SKM-1 (cell line): ENCODE measurements at regions not wholly inside any gene's neighbourhood (a gene's known extent, or its start where the extent isn't known, plus 50 kb on each side); places are given as distances from the start of the nearest gene placed in this dataset.

ENCODE experiments used
- DNase-seq: peaks from one replicate; lab custom pipeline; 2025; ENCODE audit not compliant: unreplicated experiment; lab: John Stamatoyannopoulos, UW

DNA sequence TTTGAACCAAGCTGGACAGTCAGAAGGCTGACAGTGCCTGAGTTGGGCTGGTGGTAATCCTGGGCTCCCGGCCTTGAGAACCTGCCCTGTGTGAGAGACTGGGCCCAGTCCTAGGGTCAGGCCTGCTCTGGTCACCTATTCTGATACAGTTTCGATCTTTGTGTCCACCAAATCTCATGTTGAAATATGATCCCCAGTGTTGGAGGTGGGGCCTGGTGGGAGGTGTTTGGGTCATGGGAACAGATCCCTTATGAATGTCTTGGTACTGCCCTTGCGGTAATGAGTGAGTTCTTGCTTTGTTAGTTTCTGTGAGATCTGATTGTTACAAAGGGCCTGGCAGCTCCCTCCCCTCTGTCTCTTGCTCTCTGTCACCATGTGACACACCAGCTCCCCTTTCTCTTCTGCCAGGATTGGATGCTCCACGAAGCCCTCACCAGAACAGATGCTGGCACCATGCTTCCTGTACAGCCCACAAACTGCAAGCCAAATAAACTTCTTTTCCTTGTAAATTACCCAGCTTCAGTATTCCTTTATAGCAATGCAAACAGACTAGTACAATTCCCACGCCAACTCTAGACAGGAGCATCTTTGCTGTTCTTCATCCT, 111.8 kb upstream of the ZNF438 start:
- no peak for DNase-seq

DNA sequence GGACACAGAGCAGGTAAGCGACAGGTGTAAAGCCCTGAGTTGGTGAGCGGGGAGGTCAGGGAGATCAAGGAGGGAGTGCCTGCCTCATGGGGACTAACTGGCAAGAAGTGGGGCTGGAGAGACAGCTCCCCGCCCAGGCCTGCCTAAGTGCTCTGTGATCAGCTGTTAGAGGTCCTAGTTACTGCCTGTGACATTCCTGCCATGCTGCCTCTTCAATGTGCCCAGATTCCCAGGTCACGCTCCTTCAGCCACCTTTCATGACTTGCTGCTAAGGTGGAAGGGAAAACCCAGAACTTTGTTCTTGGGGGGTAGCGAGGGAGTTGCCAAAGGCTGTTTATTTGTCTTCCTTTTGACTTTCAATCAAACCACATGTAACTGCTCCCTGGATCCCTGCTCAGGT, 114.3 kb upstream of the ZNF438 start:
- DNase-seq = no peak

DNA sequence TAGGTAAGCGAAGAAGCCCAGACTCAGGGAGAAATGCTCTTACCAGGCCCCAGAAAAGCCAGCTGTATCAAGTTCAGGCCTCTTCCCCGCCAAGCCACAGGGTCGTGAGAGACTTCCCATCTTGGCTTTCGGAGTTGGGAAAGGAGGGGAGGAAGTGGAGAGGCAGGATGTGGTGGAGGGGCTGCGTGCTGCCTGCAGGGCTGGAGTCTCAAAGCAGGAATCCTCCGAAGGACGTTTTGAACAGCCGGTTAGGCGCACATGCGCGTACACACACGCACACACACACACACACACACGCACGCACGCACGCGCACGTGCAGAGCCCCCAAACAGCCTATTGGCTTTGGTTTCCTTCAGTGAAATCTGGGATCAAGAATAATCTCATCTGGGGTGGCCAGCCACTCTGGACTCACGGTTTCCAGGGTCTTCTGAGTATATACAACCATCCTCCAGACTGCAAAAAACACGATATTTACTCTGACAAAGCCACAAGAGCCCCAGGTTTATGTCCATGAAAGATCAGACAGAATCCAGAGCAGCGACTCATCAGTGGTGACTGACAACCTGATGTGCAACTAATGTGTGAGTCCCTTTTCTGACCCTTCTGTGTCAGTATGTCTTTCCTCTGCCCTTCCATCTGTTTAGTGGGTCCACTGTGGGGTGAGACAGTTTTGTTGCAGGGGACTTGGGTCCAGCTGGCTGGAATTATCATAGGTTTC, 115.0 kb upstream of the ZNF438 start:
- DNase-seq = no peak

DNA sequence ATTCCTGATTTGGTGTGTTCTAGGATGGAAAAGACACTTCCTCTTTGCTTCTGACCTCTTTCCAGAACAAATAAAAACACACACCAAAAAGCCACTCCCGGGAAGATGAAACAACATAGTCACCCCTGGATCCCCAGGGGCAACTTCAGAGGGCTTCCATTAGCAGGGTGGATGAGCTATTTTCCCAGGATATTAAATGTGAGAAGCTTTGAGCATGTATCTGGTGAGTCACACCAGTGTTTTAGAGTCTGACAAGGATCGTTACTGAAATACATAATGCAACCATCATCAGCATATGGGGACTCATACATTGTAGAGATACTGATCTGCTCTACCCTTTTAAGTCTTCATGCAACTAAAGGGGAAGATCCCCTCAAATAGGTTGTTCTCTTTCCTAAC, 115.5 kb upstream of the ZNF438 start:
- DNase-seq = no peak

DNA sequence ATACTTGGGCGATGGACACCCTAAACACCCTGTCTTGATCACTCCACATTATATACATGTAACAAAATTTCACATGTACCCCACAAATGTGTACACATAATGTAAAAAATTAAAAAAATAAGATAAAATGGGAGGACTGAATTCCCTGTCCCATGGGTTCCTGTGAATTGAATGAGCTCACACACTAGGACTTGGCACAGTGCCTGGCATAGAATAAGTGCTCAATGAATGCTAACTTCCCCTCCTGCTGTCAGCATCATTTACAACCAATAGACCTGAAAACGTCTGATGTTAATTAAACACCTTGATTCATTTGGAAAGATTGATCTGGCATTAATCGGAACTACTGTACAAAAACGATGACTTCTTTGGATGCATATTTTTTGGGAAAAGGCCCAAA, 117.3 kb upstream of the ZNF438 start:
- DNase-seq = no peak

DNA sequence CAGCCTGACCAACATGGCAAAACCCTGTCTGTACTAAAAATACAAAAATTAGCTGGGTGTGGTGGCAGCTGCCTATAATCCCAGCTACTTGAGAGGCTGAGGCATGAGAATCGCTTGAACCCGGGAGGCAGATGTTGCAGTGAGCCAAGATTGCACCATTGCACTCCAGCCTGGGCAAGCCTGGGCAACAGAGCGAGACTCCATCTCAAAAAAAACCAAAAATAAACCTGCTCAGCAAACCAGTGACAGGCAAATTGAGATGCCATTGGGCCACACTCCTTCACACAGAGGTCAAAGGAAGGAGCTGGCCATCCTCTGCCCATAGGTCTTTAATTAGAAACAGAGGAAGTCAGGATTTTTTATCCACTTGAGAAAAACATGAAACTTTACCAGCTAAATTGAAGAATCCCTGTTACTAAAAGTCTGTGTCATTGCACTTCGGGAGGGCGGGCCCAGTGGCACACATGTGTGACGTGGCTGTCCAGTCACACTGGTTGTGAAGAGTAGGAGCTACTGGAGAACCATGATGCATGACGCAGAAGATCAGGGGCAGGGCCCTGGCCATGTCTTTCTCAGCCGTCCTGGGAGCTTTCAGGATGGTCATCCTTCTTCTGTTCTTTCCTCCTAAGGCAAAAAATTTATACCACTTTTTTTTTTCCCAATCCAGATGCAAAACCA, 118.3 kb upstream of the ZNF438 start:
- no peak for DNase-seq

DNA sequence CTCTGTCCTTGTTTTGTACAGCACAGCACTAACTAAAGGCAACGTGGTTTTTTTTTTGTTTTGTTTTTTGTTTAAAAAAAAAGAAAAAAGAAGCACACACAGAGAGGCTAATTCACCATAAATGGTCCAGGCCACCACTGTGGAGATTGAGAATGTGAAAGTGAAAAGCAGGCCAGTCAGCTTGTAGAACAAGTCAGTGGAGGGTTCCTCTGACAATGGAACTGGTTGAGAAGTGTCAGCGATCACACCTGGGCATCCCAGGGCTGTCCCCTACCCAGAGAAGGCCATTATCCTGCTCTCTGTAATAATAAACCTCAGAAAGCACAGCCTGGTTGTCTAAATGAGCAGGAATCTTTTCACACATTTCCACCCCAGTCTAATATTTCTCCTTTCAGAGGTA, 119.6 kb upstream of the ZNF438 start:
- DNase-seq = no peak

DNA sequence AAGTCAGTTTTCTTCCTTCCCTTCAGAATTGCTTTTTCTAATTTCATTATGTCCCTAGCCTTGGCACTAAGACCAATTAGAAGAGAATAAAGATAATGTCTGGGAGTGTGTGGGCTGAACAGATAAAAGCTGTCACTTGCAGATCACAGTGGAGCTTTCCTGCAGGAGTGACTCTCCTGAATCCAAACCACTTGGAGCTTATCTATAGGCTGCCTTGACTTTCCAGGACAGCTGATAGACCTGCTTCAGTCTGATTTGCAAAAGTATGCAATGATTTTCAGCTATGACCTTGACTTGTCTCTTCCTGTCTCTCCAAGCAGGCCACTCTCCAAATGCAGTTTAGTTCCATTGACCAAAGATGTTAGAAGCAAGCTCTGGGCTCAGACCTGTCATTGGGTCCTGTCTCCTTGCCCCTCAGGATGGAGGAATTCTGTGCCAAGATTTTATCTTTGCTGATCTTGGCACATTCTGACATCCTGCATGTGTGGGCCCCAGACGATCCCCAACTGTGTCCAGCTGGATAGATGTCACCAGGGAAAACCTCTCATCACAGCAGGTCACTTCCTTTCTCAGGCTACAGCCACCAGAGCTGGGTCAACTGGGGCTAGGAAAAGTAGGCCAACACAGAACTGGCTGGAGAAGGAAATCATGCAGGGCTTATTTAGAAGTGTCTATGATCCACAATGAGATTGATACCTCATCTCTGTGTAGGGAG, 120.9 kb upstream of the ZNF438 start:
- no peak for DNase-seq

DNA sequence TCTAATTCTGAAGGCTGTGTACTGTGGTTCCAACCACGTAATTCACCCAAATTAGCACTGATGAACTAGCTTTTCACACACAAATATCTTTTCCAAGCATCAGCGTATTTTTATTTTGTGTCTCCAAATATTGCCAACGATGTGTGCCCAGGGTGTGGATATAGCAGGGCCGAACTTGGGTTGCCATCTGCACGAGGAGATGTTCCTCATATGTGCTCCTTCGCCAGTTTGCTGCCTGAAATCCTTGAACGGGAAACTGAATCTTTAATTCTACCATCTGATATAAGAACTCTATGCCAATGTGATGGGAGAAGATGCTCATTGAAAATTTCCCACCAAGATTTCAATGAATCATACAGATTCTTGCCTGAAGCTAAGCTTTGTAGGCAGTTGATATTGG, 121.5 kb upstream of the ZNF438 start:
- DNase-seq = no peak

DNA sequence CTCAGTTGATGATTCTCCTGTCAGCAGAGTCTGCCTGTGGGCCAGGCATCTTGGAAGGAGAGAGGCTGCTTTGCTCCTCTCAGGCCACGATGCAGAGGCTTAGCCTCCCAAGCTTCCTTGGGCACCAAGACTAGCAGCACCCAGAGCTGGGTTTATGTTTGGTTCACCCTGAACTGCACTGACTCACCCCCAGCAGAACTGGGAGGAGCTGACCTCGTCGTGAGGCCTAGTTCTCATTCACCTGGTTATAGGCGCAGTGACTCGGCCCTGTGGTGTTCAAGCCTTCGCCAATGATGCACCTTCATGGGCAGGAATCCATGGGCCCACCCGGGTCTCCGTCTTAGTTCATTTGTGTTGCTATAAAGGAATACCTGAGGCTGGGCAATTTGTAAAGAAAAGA, 122.0 kb upstream of the ZNF438 start:
- DNase-seq = no peak

DNA sequence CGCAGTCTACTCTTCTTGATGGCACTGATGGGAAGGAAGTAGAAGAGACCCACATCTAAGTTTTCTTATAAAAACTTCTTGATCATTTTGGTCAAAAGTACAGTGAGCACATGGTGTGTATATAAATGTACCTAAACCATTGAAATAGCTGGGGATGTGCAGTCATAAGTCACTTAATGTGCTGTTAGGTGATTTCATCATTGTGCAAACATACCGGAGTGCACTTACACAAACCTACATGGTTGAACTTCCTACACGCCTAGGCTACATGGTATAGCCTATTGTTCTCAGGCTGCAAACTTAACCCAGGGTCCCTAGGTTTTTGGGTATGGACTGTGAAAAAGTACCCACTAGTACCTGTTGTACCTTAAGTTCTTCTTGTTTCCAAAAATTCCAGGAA, 123.3 kb upstream of the ZNF438 start:
- no peak for DNase-seq

DNA sequence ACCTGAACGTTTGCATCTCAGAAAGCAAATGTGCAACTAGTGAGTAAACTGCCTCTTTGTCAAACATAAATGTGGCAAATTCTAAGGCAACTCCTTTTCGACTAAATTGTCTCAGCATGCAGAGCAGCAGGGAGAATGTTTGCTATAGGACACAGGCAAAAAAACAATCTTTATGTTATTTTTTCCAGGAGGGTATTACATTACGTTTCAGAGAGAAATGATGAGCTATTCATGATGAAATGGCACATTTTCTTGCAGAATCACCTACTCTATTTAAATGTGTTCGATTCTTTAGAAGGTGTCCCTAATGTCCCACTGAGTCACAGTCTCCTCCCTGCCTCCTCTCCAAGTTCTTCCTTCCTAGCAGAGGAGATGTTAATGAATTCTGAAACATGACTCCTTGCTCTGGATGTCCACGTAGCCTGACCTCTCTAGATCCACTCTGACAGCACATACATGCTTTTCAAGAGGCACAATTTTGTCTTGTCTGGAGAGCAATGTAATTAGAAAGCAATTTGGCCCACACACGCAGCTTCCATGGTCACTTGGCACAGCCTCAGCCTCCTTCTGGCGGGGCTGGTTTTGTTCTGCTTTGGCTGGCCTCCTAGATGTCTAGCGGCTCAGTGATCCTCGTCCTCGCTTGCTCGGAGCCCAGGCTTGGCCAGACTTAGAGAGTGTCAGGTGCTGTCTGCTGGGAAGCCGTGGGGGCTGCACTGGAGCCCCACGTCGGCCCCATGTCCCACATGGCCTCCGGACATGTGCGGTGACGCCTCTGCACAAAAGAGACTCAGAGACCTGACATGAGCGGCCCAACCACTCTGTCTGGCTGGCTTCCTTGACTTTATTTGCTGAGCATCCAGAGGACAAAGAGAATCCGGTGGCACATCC, 125.7 kb upstream of the ZNF438 start:
- no peak for DNase-seq

DNA sequence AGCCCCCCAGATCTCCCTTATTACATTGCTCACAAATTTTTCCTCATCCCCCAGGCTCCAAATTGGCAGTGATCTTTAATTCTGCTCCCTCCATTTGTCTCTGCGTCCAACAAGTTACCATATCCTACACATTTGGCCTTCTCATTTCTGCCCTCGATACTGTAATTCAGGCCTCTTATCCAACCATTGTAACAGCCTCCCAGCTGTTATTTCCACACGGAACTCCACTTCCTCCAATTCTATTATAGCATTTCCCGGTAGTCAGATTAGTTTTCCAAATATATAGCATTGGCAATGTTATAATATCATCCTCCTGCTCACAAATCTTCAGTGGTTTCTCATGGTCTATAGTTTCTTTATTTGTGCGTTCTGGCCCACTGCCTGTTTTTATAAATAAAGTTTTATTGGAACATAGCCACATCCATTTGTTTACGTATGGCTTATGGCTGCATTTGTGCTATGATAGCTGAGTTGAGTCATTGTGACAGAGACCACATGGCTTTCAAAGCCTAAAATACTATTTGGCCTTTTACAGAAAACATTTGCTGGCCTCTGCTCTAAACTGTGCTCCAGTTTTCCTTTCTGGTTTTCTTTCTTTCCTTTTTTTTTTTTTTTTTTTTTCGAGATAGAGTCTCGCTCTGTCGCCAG, 126.5 kb upstream of the ZNF438 start:
- DNase-seq = no peak

DNA sequence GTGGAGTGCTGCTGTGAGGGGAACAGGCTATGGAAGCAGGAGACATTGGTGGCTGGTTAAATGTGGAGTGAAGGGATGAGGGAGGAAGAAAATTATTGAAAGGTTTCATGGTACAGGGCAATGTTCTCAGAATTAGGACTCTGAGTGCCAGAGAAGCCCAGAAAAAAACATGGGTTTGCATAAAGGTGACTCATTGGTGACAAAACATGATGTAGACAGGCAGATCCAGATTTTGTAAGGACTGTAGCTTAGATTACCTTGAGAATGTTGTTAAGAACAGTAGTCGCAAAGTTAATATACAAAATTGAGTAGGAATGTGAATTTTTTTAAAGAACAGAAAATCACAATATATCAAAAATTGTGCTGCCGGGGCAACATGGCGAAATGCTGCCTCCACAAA, 134.9 kb upstream of the ZNF438 start:
- no peak for DNase-seq

DNA sequence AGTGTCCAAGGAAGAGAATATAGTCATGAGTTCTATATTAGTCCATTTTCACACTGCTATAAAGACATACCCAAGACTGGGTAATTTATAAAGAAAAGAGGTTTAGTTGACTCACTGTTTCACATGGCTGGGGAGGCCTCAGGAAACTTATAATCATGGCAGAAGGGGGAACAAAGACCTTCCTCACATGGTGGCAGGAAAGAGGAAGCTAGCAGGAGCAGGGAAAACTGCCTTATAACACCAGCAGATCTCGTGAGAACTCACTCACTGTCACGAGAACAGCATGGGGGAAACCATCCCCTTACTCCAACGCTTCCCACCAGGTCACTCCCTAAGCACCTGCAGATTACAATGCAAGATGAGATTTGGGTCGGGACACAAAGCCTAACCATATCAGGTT, 139.0 kb upstream of the ZNF438 start:
- no peak for DNase-seq

DNA sequence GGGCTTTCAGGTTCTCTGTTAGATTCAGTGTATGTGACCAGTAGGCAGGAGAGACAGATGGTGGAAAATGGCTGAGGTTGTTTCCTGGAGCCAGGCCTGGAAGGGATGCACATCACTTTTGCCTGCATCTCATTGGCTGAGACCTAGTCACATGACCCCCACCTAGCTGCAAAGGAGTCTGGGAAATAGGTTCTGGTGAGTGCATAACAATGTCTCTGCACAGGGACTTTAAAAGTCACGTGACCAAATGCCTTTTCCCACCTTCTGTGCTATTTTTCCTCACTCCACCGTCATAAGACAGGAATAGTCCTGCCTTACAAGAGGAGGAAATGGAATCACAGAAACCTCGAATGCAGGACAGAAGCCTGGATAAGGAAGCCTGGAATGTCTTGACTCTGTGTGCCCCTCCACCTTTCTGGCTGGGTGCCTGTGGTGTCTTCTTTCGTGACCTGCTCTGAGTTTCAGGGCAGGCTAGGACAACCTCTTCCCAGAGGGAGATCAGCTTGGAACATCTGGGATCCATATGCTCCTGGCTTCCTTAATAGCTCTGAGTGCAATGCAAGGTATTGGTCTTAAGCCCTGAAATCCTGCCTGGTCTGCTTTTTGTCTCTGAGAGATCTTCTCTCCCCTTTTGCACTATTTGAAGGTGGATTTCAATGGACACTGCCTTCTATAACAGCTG, 139.9 kb upstream of the ZNF438 start:
- DNase-seq = no peak

DNA sequence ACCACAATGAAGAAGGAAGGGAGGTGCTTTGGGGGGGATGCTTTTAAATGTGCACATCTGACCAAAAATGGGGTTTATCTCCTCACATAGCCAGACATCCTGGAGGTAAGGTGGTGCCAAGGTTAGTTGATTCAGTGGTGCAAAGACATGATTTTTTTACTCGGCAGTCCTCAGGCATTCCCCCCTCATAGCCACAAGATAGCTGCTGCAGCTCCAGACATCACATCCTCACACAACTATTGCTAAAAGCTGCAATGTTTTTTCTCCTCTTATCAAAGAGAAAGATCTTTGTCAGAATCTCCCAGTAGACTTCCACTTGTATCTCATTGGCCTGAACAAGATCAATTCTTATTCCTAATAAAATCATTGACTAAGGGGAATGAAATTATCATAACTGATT, 141.3 kb upstream of the ZNF438 start:
- no peak for DNase-seq

DNA sequence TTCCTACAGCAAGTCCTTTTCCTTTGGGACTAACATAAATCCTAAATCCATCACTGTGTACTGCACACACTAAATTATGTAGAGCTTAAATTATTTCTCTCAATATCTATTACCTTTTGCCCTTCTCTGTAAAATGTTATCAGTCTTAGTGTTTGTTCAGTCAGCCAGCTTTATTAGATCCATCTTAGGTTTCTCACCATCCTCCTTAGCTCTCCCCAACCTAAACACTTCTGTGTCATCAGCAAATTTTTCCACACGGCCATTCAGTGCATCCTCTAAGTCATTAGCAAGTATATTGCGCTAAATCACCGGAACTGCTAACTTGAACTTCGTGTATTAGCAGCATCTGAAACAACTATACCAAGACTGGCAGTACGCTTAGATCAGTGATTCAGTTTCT, 142.1 kb upstream of the ZNF438 start:
- DNase-seq = no peak

DNA sequence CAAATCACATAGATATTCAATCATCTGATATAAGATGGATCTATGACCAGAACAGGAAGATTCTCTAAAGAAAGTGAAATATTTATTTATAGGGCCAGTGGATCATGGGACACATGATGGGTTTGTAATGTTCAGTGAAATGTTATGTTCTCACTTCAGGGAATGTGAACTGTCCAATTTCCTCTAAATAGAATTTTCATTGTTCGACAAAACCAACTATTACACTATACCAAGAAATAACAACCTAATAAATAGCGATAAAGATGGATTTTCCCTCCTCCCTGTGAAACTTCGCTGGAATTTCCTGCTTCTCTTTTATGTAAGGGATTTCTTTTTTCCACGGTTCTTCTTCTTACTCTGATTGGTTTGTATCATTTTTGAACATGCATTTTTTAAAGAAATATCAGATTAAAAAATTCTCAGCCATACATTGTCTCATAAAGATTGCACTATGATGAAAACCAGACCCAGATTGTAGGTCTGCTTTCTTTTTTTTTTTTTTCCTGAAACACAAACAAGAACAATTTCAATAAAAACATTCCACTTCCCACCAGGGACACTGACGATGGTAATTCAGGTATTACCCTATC, 139.8 kb upstream of the ZEB1 start:
- no peak for DNase-seq
